A549 (cell line): ENCODE measurements at regions not wholly inside any gene's neighbourhood (a gene's known extent, or its start where the extent isn't known, plus 50 kb on each side); places are given as distances from the start of the nearest gene placed in this dataset.
"Not testable (repeated sequence)": the region's sequence is repeated elsewhere in the genome, so short reads cannot be mapped to it uniquely, and the experiment has no call there.

Experiments used
- ATAC-seq, 2 experiments: fragments of 200-7000 bp in 1 of 2; fragments of >200 bp in 1 of 2; cut with Nextera tagmentation in 1 of 2; cut with Tn5 transposase in 1 of 2; 3 replicates each; pipeline versions ENCODE4 v1.8.0 to v1.9.1; 2018 to 2020; ENCODE audit warnings: mild to moderate bottlenecking in 1 of 2, moderate library complexity in 1 of 2
- CTCF ChIA-PET: fragments of 300-600 bp; sonication (Branson Sonifier 250); formaldehyde crosslinking; extraction: SDS; loops from one replicate; lab custom pipeline; 2021; ENCODE audit warnings: antibody characterized with exemption, inconsistent platforms; lab: Yijun Ruan, JAX
- POLR2A ChIA-PET: fragments of 350-600 bp; formaldehyde crosslinking; extraction: SDS; loops from one replicate; lab custom pipeline; 2021; ENCODE audit warnings: antibody characterized with exemption, inconsistent platforms; lab: Yijun Ruan, JAX
- DNase-seq, 2 experiments: peaks; one replicate each; pipeline versions ENCODE4 v3.0.0 to v3.0.0-alpha.2; 2011 to 2016; ENCODE audit warnings: low read depth in 1 of 2, low spot score in 1 of 2
- FAIRE-seq: peaks from 2 replicates; lab custom pipeline; 2011; peaks lifted over from hg19 to GRCh38; lab: Jason Lieb, UNC
- H3K27ac ChIP-seq, 2 experiments: fragments of >200 bp; sonication (Bioruptor Twin); formaldehyde crosslinking; 3 replicates each; pipeline ENCODE4 v1.5.1; 2016 to 2017
- H3K4me1 ChIP-seq: fragments of >200 bp; sonication (Bioruptor Twin); formaldehyde crosslinking; 3 replicates; pipeline ENCODE4 v1.6.1; 2016
- H3K4me2 ChIP-seq: fragments of >200 bp; sonication (Bioruptor Twin); formaldehyde crosslinking; 3 replicates; pipeline ENCODE4 v1.6.1; 2016
- H3K4me3 ChIP-seq: fragments of >200 bp; sonication (Bioruptor Twin); formaldehyde crosslinking; 3 replicates; pipeline ENCODE4 v1.5.1; 2016
- H3K9me3 ChIP-seq: fragments of >200 bp; sonication (Bioruptor Twin); formaldehyde crosslinking; 3 replicates; pipeline ENCODE4 v1.6.1; 2016
- BHLHE40 ChIP-seq: IDR thresholded peaks from 2 replicates; pipeline ENCODE4 v1.6.1; 2012; ENCODE audit warnings: low read depth, low read length, inconsistent platforms
- CEBPB ChIP-seq, 2 experiments: fragments of >200 bp in 1 of 2; sonication (Bioruptor Twin) in 1 of 2; formaldehyde crosslinking in 1 of 2; IDR thresholded peaks; 2 replicates each; pipeline ENCODE4 v1.6.1; 2012 to 2016
- CHD4 ChIP-seq: fragments of 200-600 bp; sonication (generic); IDR thresholded peaks from 2 replicates; pipeline ENCODE4 v1.6.1; 2016; ENCODE audit warnings: antibody characterized with exemption, mild to moderate bottlenecking, borderline replicate concordance
- EHMT2 ChIP-seq: fragments of 200-600 bp; sonication (generic); IDR thresholded peaks from 2 replicates; pipeline ENCODE4 v1.6.1; 2016; ENCODE audit warnings: antibody characterized with exemption, low read depth, mild to moderate bottlenecking, moderate library complexity
- EP300 ChIP-seq, 2 experiments: fragments of >200 bp; sonication (Bioruptor Twin); formaldehyde crosslinking; IDR thresholded peaks; 2 replicates in 1 of 2; 3 replicates in 1 of 2; pipeline ENCODE4 v1.6.1; 2016 to 2017
- ESRRA ChIP-seq: fragments of 150-350 bp; IDR thresholded peaks from 2 replicates; pipeline ENCODE4 v1.6.1; 2014; ENCODE audit warnings: mild to moderate bottlenecking, low read length, borderline replicate concordance
- FOSB ChIP-seq: fragments of 250-450 bp; sonication (Bioruptor Pico); IDR thresholded peaks from 2 replicates; pipeline ENCODE4 v1.5.0; 2020; ENCODE audit warnings: mild to moderate bottlenecking, moderate library complexity
- HDAC2 ChIP-seq: fragments of 200-600 bp; sonication (generic); IDR thresholded peaks from 2 replicates; pipeline ENCODE4 v1.6.1; 2016
- HEYL ChIP-seq: fragments of 250-450 bp; sonication (Bioruptor Pico); IDR thresholded peaks from 2 replicates; pipeline ENCODE4 v1.8.0; 2021; ENCODE audit warnings: mild to moderate bottlenecking, moderate library complexity
- HOXB13 ChIP-seq: fragments of 250-450 bp; sonication (Bioruptor Pico); IDR thresholded peaks from 2 replicates; pipeline ENCODE4 v1.5.0; 2020; ENCODE audit warnings: low read depth, mild to moderate bottlenecking, moderate library complexity
- HOXB5 ChIP-seq: fragments of 250-450 bp; sonication (Bioruptor Pico); IDR thresholded peaks from 2 replicates; pipeline ENCODE4 v1.5.0; 2020; ENCODE audit warnings: mild to moderate bottlenecking, moderate library complexity
- JUN ChIP-seq, 2 experiments: fragments of >200 bp; sonication (Bioruptor Twin); formaldehyde crosslinking; IDR thresholded peaks; 2 replicates in 1 of 2; 3 replicates in 1 of 2; pipeline ENCODE4 v1.6.1; 2016 to 2017
- JUNB ChIP-seq: fragments of >200 bp; sonication (Bioruptor Twin); formaldehyde crosslinking; IDR thresholded peaks from 2 replicates; pipeline ENCODE4 v1.6.1; 2016
- KDM5A ChIP-seq: fragments of 200-600 bp; sonication (generic); IDR thresholded peaks from 2 replicates; pipeline ENCODE4 v1.6.1; 2016; ENCODE audit warnings: antibody characterized with exemption, mild to moderate bottlenecking
- NFE2L2 ChIP-seq: fragments of 150-350 bp; conservative IDR thresholded peaks from 2 replicates; pipeline ENCODE4 v1.6.1; 2014; ENCODE audit warnings: low read length
- NPAS2 ChIP-seq: fragments of 250-450 bp; sonication (Bioruptor Pico); IDR thresholded peaks from 2 replicates; pipeline ENCODE4 v1.8.0; 2022; ENCODE audit warnings: mild to moderate bottlenecking, moderate library complexity, borderline replicate concordance
- PHF8 ChIP-seq: fragments of 200-600 bp; sonication (generic); IDR thresholded peaks from 2 replicates; pipeline ENCODE4 v1.6.1; 2016; ENCODE audit warnings: low read depth, mild to moderate bottlenecking, antibody characterized with exemption, moderate library complexity, borderline replicate concordance
- POLR2A ChIP-seq: IDR thresholded peaks from 2 replicates; pipeline ENCODE4 v1.6.1; 2012; ENCODE audit warnings: mild to moderate bottlenecking, low read length
- RAD21 ChIP-seq, 2 experiments: fragments of >200 bp in 1 of 2; sonication (Bioruptor Twin) in 1 of 2; formaldehyde crosslinking in 1 of 2; IDR thresholded peaks in 1 of 2; conservative IDR thresholded peaks in 1 of 2; 2 replicates in 1 of 2; 3 replicates in 1 of 2; pipeline ENCODE4 v1.6.1; 2012 to 2018; ENCODE audit warnings: inconsistent platforms in 1 of 2
- RARB ChIP-seq: fragments of 250-450 bp; sonication (Bioruptor Pico); IDR thresholded peaks from 2 replicates; pipeline ENCODE4 v1.8.0; 2021; ENCODE audit warnings: mild to moderate bottlenecking, moderate library complexity
- RCOR1 ChIP-seq: fragments of 150-350 bp; IDR thresholded peaks from 2 replicates; pipeline ENCODE4 v1.6.1; 2014; ENCODE audit warnings: antibody characterized with exemption, low read length, low read depth
- RFX5 ChIP-seq: fragments of 450-650 bp; IDR thresholded peaks from 2 replicates; pipeline ENCODE4 v1.7.1; 2014; ENCODE audit warnings: antibody characterized with exemption, mild to moderate bottlenecking, moderate library complexity
- TP53 ChIP-seq: fragments of 250-450 bp; sonication (Bioruptor Pico); IDR thresholded peaks from 2 replicates; pipeline ENCODE4 v1.5.0; 2021; ENCODE audit warnings: mild to moderate bottlenecking, moderate library complexity
- ZSCAN20 ChIP-seq: fragments of 250-450 bp; sonication (Bioruptor Pico); IDR thresholded peaks from 2 replicates; pipeline ENCODE4 v1.8.0; 2022; ENCODE audit warnings: mild to moderate bottlenecking, moderate library complexity
- WGBS: methylation state at CpG from one replicate; pipeline ENCODE4 v1.1.6; 2017; ENCODE audit errors: missing lambda C conversion rate; 5-methylcytosine and 5-hydroxymethylcytosine counted together
- TF ChIP-seq, protein P1 (sequence below): fragments of 150-350 bp; IDR thresholded peaks from 2 replicates; pipeline ENCODE4 v1.6.1; 2014; ENCODE audit warnings: low read depth, mild to moderate bottlenecking, low read length
- TF ChIP-seq, protein P2 (sequence below): fragments of >200 bp; sonication (Bioruptor Twin); formaldehyde crosslinking; IDR thresholded peaks from 3 replicates; pipeline ENCODE4 v1.5.1; 2016

DNA sequence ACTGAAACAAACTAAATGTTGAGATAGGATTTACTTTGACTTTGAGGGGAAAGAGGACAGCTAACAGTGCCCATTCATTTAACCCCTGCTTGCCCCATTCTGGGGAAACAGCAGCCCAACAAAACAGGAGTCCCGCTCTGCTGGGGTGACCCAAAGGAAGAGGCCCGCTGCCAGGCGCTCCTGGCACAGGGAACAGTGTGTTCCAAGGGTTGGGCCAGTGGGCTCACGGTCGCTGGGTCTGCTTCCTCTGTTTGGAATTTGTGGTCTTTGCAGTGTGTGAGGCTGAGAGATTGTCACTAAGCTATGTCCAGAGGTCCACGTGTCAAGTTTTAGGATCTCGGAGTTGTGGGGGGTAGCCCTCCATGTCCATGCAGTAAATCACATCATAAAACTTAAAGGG, 250.4 kb upstream of the C2CD4B start:
- WGBS: 85% methylated on average over 7 of the region's 7 CpGs
- TF ChIP-seq RARB (no peak), JUNB (no peak), HDAC2 (no peak), BHLHE40 (no peak), HEYL (no peak)
- TF ChIP-seq, protein P1, sequence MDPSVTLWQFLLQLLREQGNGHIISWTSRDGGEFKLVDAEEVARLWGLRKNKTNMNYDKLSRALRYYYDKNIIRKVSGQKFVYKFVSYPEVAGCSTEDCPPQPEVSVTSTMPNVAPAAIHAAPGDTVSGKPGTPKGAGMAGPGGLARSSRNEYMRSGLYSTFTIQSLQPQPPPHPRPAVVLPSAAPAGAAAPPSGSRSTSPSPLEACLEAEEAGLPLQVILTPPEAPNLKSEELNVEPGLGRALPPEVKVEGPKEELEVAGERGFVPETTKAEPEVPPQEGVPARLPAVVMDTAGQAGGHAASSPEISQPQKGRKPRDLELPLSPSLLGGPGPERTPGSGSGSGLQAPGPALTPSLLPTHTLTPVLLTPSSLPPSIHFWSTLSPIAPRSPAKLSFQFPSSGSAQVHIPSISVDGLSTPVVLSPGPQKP: no peak
- ChIA-PET POLR2A (no interaction called here), CTCF (no interaction called here)
- Histone ChIP-seq H3K9me3 (no peaks in the 10 kb centered on the region), H3K4me3 (no peak overlapping the region), H3K4me2 (no peak overlapping the region), H3K4me1 (peaks cover 4% of the 10 kb centered on the region; the same call in 1 of the 3 replicates), H3K27ac (no peak overlapping the region)
- FAIRE-seq (no peak), ATAC-seq (no peak), DNase-seq (no peak)

DNA sequence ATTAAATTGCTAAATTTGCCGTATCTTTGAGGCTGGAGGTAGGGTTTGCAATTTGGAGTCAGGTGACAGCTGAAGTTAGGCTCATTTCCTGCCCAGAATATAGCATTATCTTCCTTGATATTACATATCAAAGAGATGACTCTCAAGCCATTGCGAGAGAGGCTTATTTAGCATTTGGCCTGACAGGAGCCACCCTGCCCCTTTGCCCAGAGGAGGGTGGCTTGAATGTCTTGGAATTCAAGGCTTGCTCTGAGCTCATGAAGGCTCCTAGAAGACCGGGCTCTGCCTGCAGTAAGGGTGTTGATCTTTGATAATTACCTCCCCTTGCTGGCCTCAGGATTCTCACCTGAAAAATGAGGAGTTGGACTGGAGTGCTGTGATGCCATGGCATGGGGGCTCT, 251.4 kb upstream of the C2CD4B start:
- Histone ChIP-seq H3K9me3 (no peaks in the 10 kb centered on the region), H3K27ac (no peak overlapping the region), H3K4me2 (no peak overlapping the region), H3K4me3 (no peak overlapping the region), H3K4me1 (peaks cover 6% of the 10 kb centered on the region; the same call in 1 of the 3 replicates)
- TF ChIP-seq, protein P2, sequence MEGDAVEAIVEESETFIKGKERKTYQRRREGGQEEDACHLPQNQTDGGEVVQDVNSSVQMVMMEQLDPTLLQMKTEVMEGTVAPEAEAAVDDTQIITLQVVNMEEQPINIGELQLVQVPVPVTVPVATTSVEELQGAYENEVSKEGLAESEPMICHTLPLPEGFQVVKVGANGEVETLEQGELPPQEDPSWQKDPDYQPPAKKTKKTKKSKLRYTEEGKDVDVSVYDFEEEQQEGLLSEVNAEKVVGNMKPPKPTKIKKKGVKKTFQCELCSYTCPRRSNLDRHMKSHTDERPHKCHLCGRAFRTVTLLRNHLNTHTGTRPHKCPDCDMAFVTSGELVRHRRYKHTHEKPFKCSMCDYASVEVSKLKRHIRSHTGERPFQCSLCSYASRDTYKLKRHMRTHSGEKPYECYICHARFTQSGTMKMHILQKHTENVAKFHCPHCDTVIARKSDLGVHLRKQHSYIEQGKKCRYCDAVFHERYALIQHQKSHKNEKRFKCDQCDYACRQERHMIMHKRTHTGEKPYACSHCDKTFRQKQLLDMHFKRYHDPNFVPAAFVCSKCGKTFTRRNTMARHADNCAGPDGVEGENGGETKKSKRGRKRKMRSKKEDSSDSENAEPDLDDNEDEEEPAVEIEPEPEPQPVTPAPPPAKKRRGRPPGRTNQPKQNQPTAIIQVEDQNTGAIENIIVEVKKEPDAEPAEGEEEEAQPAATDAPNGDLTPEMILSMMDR: no peak
- TF ChIP-seq HOXB13 (CRISPR knock-in tag) (no peak), NPAS2 (CRISPR knock-in tag) (no peak), NFE2L2 (no peak), FOSB (CRISPR knock-in tag) (no peak), RFX5 (no peak), EP300 (IDR thresholded peaks at IDR 0.05) (no peak), JUN (IDR thresholded peaks at IDR 0.05) (no peak), EHMT2 (no peak), CHD4 (no peak), PHF8 (no peak), ZSCAN20 (CRISPR knock-in tag) (no peak), HOXB5 (CRISPR knock-in tag) (no peak), KDM5A (no peak), CEBPB (IDR thresholded peaks at IDR 0.05) (no peak), RCOR1 (no peak), TP53 (no peak), RAD21 (conservative IDR thresholded peaks at IDR 0.05 in 1 of 2, IDR thresholded peaks at IDR 0.05 in 1 of 2) (no peak)
- FAIRE-seq (no peak), ATAC-seq (no peak), DNase-seq (no peak)
- ChIA-PET POLR2A (no interaction called here), CTCF (interaction anchor here (0.8 to 1.2 kb wide), 2 partner anchors 71 to 133 kb away, joined by 3 read pairs; no protein-coding TSS in a partner anchor)
- whole genome bisulfite sequencing: 78% methylated on average over 3 of the region's 3 CpGs

DNA sequence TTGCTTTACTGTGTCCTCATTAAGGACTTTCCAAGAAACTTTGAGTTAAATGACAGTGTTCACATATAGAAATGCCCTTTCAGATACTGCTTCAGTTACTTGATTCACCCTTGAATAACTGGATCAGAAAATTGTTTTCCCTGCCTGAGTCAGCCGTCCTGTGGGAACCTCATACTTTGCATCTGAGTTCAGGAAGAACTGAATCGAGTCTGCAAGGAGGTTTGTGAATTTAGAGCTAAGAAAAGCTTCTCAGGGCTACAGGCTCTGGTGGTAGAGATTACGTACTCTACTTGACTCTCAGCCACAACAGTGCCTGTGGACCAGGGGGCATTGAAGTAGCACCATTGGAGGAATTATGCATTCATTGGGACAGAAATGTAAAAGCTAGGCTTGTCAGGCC, 252.4 kb upstream of the C2CD4B start:
- CTCF ChIA-PET: interaction anchor here (0.8 kb wide), 1 partner anchor 548 kb away, joined by 3 read pairs; no protein-coding TSS in a partner anchor

DNA sequence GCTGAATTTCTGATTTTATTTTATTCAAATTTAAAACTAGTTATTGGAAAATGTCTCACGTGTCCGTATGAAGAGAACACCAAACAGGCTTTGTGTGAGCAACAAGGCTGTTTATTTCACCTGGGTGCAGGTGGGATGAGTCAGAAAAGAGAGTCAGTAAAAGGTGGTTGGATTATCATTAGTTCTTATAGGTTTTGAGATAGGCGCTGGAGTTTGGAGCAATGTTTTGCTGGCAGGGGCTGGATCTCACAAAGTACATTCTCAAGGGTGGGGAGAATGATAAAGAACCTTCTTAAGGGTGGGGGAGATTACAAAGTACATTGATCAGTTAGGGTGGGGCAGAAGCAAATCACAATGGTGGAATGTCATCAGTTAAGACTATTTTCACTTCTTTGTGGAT, 253.4 kb upstream of the C2CD4B start:
- H3K4me1 ChIP-seq, H3K4me2 ChIP-seq, ATAC-seq, DNase-seq, H3K27ac ChIP-seq, H3K4me3 ChIP-seq, FAIRE-seq, POLR2A ChIA-PET, H3K9me3 ChIP-seq: not testable (repeated sequence)
- CTCF ChIA-PET: interaction anchor here (1.3 kb wide), 1 partner anchor 12 kb away, joined by 3 read pairs; no protein-coding TSS in a partner anchor
- WGBS: 93% methylated on average over 3 of the region's 3 CpGs

More for the DNA sequence above, 252.4 kb upstream of the C2CD4B start:
- Histone ChIP-seq H3K4me2 (no peak overlapping the region), H3K27ac (no peak overlapping the region), H3K9me3 (no peaks in the 10 kb centered on the region), H3K4me1 (peaks cover 6% of the 10 kb centered on the region; the same call in 1 of the 3 replicates), H3K4me3 (no peak overlapping the region)
- no peak for FAIRE-seq
- DNase-seq: no peak
- POLR2A ChIA-PET: no interaction called here
- no peak for ATAC-seq
- WGBS: 73% methylated on average over 3 of the region's 3 CpGs
- TF ChIP-seq POLR2A (no peak), ESRRA (no peak), TP53 (no peak), FOSB (CRISPR knock-in tag) (no peak), HOXB13 (CRISPR knock-in tag) (no peak)
